Fibroblast of pulmonary artery (primary cell): ENCODE measurements at regions not wholly inside any gene's neighbourhood (a gene's known extent, or its start where the extent isn't known, plus 50 kb on each side); places are given as distances from the start of the nearest gene placed in this dataset.

Experiments
- DNase-seq: peaks from one replicate; pipeline ENCODE4 v3.0.0-alpha.2; 2010; ENCODE audit warnings: low read depth
- H3K4me3 ChIP-seq: replicated peaks from 2 replicates; pipeline ENCODE4 v1.5.1; 2011; ENCODE audit warnings: low read depth, mild to moderate bottlenecking, control low read depth, low read length, moderate library complexity
- CTCF ChIP-seq: IDR thresholded peaks from 2 replicates; pipeline ENCODE4 v1.5.1; 2011; ENCODE audit warnings: mild to moderate bottlenecking, control low read depth, low read length, inconsistent platforms; ENCODE audit errors: missing control alignments

- DNase-seq: peak; percentile 88
- H3K4me3 ChIP-seq: no peak overlapping the region
- TF ChIP-seq CTCF: no peak
Observed at GRCh38 chr6:146968041-146968760, 236.0 kb upstream of the STXBP5 start.

GRCh38 chr6:146972546-146972945 lies 231.7 kb upstream of the STXBP5 start:
- H3K4me3 ChIP-seq: no peak overlapping the region
- no peak for TF ChIP-seq CTCF
- no peak for DNase-seq

- TF ChIP-seq CTCF: no peak
- no peak overlapping the region for H3K4me3 ChIP-seq
- DNase-seq: no peak
Observed at GRCh38 chr6:146974351-146974750, 229.9 kb upstream of the STXBP5 start.

- no peak overlapping the region for H3K4me3 ChIP-seq
- TF ChIP-seq CTCF: no peak
- no peak for DNase-seq
Observed at GRCh38 chr6:146975093-146975492, 229.1 kb upstream of the STXBP5 start.

DNA sequence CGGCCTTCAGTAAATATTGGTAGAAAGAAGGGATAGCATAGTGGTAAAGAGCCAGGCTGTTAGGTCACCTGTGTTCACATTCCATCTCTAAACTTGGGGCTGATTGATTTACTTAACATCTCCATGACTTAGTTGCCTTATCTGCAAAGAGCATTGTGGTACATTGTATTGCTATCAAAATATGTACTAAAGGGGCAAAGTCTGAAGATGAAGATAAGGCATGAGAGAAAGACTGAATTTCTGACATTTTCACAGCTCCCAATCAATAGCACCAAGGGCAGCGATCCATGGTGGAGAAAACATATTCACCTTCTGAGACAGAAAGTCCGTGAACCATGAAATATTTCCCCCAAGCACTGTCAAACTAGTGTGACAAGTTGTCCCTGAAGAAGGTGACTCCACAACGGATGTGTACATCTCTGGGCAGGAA lies 223.3 kb upstream of the STXBP5 start:
- no peak for TF ChIP-seq CTCF
- DNase-seq: no peak
- no peak overlapping the region for H3K4me3 ChIP-seq

GRCh38 chr6:146981981-146982380 lies 222.2 kb upstream of the STXBP5 start:
- TF ChIP-seq CTCF: no peak
- no peak for DNase-seq
- no peak overlapping the region for H3K4me3 ChIP-seq

DNA sequence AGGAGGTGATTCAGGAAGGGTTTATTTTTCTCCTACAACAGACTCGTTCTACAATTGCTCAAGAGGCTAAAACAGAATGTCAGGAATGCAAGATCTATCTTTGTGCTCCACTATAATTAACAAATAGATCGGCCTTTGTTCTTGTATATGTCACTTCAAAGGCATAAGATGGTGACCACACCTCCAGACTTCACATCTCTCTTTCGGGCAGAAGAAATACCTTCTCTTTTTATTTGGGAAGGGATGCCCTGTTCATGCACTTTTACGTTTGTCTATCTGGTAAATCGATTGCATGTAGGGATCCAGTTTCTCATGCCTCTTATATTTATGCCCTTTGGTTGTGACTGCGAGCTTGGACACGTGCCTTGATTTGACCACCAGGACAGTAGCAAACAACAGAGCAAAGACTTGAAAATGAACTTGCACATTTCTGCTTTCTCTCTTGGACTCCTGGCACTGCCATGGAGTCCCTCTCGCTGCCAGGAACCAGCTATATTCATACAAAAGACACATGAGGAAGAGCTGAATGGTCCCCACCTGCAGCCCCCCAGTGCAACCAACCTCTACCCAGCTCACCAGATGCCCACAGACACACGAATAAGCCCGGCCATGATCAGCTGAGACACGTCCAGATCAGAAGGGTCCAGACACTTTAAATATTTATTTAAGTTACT lies 219.8 kb upstream of the STXBP5 start:
- no peak overlapping the region for H3K4me3 ChIP-seq
- no peak for TF ChIP-seq CTCF
- peak; percentile 31 for DNase-seq
